GM12878 (cell line): ENCODE measurements at regions not wholly inside any gene's neighbourhood (a gene's known extent, or its start where the extent isn't known, plus 50 kb on each side); places are given as distances from the start of the nearest gene placed in this dataset.

Source experiments
- ATAC-seq: fragments of 200-7000 bp; cut with Tn5 transposase; 3 replicates; pipeline ENCODE4 v1.9.1; 2020; ENCODE audit warnings: mild to moderate bottlenecking, moderate library complexity
- BruUV-seq: library from RNA; stranded (reverse); fragments of 400-500 nt; replicated peaks from 2 replicates; lab custom pipeline; 2021; lab: Mats Ljungman, UMichigan
- CTCF ChIA-PET: fragments of 300-600 bp; sonication (Branson Sonifier 250); formaldehyde crosslinking; extraction: SDS; loops from one replicate; lab custom pipeline; 2021; ENCODE audit warnings: inconsistent platforms; lab: Yijun Ruan, JAX
- POLR2A ChIA-PET: fragments of 350-600 bp; formaldehyde crosslinking; extraction: SDS; loops from one replicate; lab custom pipeline; 2021; ENCODE audit warnings: inconsistent platforms; lab: Charles Lee
- RAD21 ChIA-PET: fragments of 300-600 bp; sonication (Branson Sonifier 250); formaldehyde crosslinking; loops from one replicate; lab custom pipeline; 2023; ENCODE audit warnings: antibody characterized with exemption; ENCODE audit not compliant: unreplicated experiment; lab: Charles Lee
- SMC1A ChIA-PET: fragments of 300-600 bp; sonication (Branson Sonifier 250); formaldehyde crosslinking; loops from one replicate; lab custom pipeline; 2023; ENCODE audit not compliant: unreplicated experiment, uncharacterized antibody; lab: Charles Lee
- DNase-seq: peaks from one replicate; pipeline ENCODE4 v3.0.0-alpha.2; 2011; ENCODE audit warnings: low read depth, low spot score
- FAIRE-seq: peaks from 3 replicates; lab custom pipeline; 2011; peaks lifted over from hg19 to GRCh38; lab: Jason Lieb, UNC
- H2AFZ ChIP-seq: 2 replicates; pipeline ENCODE4 v1.6.0; 2011; ENCODE audit warnings: low read depth, low read length, control low read depth; ENCODE audit not compliant: control insufficient read depth
- H3K27ac ChIP-seq: 2 replicates; pipeline ENCODE4 v1.5.1; 2011; ENCODE audit warnings: control low read depth; ENCODE audit not compliant: control insufficient read depth, insufficient read depth
- H3K27me3 ChIP-seq, 2 experiments: replicated peaks in 1 of 2; 2 replicates each; pipeline versions ENCODE4 v1.6.0 to v1.6.1; 2011; ENCODE audit warnings: low read length in 1 of 2; ENCODE audit not compliant: control insufficient read depth in 2 of 2, insufficient read depth in 2 of 2
- H3K36me3 ChIP-seq, 2 experiments: 2 replicates each; pipeline ENCODE4 v1.5.1; 2011; ENCODE audit warnings: low read length in 1 of 2; ENCODE audit not compliant: control insufficient read depth in 2 of 2, insufficient read depth in 2 of 2
- H3K4me1 ChIP-seq: 2 replicates; pipeline ENCODE4 v1.6.1; 2011; ENCODE audit warnings: mild to moderate bottlenecking, low read length, moderate library complexity, mixed read lengths; ENCODE audit not compliant: control insufficient read depth, insufficient read depth
- H3K4me2 ChIP-seq: 2 replicates; pipeline ENCODE4 v1.6.0; 2011; ENCODE audit warnings: control low read depth; ENCODE audit not compliant: control insufficient read depth, insufficient read depth
- H3K4me3 ChIP-seq: fragments of 200-600 bp; sonication (generic); 2 replicates; pipeline ENCODE4 v1.5.1; 2016
- H3K79me2 ChIP-seq: 2 replicates; pipeline ENCODE4 v1.6.0; 2011; ENCODE audit warnings: low read length; ENCODE audit not compliant: control insufficient read depth, insufficient read depth
- H3K9ac ChIP-seq: 2 replicates; pipeline ENCODE4 v1.8.0; 2011; ENCODE audit warnings: low read length, control low read depth, mixed read lengths; ENCODE audit not compliant: control insufficient read depth, insufficient read depth
- H3K9me3 ChIP-seq: replicated peaks from 3 replicates; pipeline ENCODE4 v1.5.1; 2011; ENCODE audit warnings: mild to moderate bottlenecking, low read length; ENCODE audit not compliant: control insufficient read depth, insufficient read depth
- H4K20me1 ChIP-seq: 2 replicates; pipeline ENCODE4 v1.6.0; 2011; ENCODE audit not compliant: control insufficient read depth, insufficient read depth
- BCL3 ChIP-seq: IDR thresholded peaks from 2 replicates; pipeline ENCODE4 v1.6.1; 2011; ENCODE audit warnings: borderline replicate concordance, low read depth, mild to moderate bottlenecking, moderate library complexity, low read length; ENCODE audit not compliant: insufficient read depth, poor library complexity, severe bottlenecking
- BHLHE40 ChIP-seq, 2 experiments: fragments of 450-650 bp in 1 of 2; IDR thresholded peaks; 2 replicates each; pipeline ENCODE4 v1.6.1; 2011 to 2017; ENCODE audit warnings: low read depth in 2 of 2, borderline replicate concordance in 1 of 2, improper control_type of control experiment in 1 of 2, low read length in 1 of 2, mild to moderate bottlenecking in 1 of 2
- FOXM1 ChIP-seq: IDR thresholded peaks from 2 replicates; pipeline ENCODE4 v1.6.1; 2012; ENCODE audit warnings: low read depth, mild to moderate bottlenecking, inconsistent platforms, low read length, moderate library complexity
- HCFC1 ChIP-seq: fragments of 150-350 bp; IDR thresholded peaks from 2 replicates; pipeline ENCODE4 v1.6.1; 2014; ENCODE audit warnings: low read length
- IRF4 ChIP-seq: IDR thresholded peaks from 2 replicates; pipeline ENCODE4 v1.6.1; 2011; ENCODE audit warnings: low read depth, low read length
- LARP7 ChIP-seq: fragments of 450-650 bp; IDR thresholded peaks from 2 replicates; pipeline ENCODE4 v1.6.1; 2017; ENCODE audit warnings: mild to moderate bottlenecking
- MTA2 ChIP-seq: fragments of 450-650 bp; IDR thresholded peaks from 2 replicates; pipeline ENCODE4 v1.6.1; 2016; ENCODE audit warnings: low read depth, mild to moderate bottlenecking, moderate library complexity
- MYB ChIP-seq: fragments of 150-350 bp; IDR thresholded peaks from 2 replicates; pipeline ENCODE4 v1.6.1; 2014; ENCODE audit warnings: mild to moderate bottlenecking, low read depth, low read length, borderline replicate concordance
- POLR2AphosphoS5 ChIP-seq: IDR thresholded peaks from 2 replicates; pipeline ENCODE4 v1.6.1; 2011; ENCODE audit warnings: mild to moderate bottlenecking, low read length, inconsistent platforms
- SREBF1 ChIP-seq: IDR thresholded peaks from 2 replicates; pipeline ENCODE4 v1.6.1; 2012; ENCODE audit warnings: mild to moderate bottlenecking, low read length
- WGBS: methylation state at CpG from one replicate; pipeline ENCODE4 v1.1.6; 2016; ENCODE audit warnings: low lambda C conversion rate; ENCODE audit not compliant: insufficient replicate concordance, insufficient coverage; ENCODE audit errors: missing lambda C conversion rate; 5-methylcytosine and 5-hydroxymethylcytosine counted together
- in situ Hi-C: fragments of 300-500 bp; cut with MboI; formaldehyde crosslinking; loops from 9 replicates; pipeline ENCODE4 v1.14.3; 2018; ENCODE audit warnings: mixed read lengths
- intact Hi-C: fragments of 100-400 bp; cut with micrococcal nuclease; formaldehyde crosslinking; loops from one replicate; pipeline ENCODE4 v1.14.2; 2022; ENCODE audit not compliant: unreplicated experiment
- TF ChIP-seq, protein P1 (sequence below): fragments of 150-350 bp; IDR thresholded peaks from 2 replicates; pipeline ENCODE4 v1.6.1; 2014; ENCODE audit warnings: mild to moderate bottlenecking, low read depth, low read length
- TF ChIP-seq, protein P2 (sequence below): fragments of 450-650 bp; IDR thresholded peaks from 2 replicates; pipeline ENCODE4 v1.6.1; 2017; ENCODE audit warnings: mild to moderate bottlenecking
- TF ChIP-seq, protein P3 (sequence below): fragments of 450-650 bp; IDR thresholded peaks from 2 replicates; pipeline ENCODE4 v1.6.1; 2017; ENCODE audit warnings: antibody characterized with exemption, mild to moderate bottlenecking, moderate library complexity
- TF ChIP-seq, protein P4 (sequence below): fragments of 450-650 bp; IDR thresholded peaks from 2 replicates; pipeline ENCODE4 v1.6.1; 2017; ENCODE audit warnings: borderline replicate concordance

DNA sequence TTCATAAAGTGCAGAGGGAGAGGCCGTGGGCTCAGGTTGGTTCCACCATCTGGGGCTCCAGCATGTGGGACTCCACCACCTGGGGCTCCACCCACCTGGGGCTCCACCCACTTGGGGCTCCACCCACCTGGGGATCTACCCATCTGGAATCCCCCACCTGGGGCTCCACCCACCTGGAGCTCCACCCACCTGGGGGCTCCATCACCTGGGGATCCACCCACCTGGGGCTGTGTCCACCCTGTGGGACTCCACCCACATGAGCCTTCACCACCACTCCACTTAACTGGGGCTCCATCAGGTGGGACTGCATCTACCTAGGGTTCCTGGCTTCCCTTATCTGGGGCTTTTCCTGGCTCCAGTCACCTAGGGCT, 226.0 kb upstream of the CDYL start (continued):
- TF ChIP-seq, protein P1, sequence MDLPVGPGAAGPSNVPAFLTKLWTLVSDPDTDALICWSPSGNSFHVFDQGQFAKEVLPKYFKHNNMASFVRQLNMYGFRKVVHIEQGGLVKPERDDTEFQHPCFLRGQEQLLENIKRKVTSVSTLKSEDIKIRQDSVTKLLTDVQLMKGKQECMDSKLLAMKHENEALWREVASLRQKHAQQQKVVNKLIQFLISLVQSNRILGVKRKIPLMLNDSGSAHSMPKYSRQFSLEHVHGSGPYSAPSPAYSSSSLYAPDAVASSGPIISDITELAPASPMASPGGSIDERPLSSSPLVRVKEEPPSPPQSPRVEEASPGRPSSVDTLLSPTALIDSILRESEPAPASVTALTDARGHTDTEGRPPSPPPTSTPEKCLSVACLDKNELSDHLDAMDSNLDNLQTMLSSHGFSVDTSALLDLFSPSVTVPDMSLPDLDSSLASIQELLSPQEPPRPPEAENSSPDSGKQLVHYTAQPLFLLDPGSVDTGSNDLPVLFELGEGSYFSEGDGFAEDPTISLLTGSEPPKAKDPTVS: no peak
- no peak for TF ChIP-seq IRF4
- no peak for TF ChIP-seq HCFC1
- no peak for TF ChIP-seq MYB
- no peak for TF ChIP-seq LARP7
- no peak for TF ChIP-seq SREBF1
- TF ChIP-seq, protein P2, sequence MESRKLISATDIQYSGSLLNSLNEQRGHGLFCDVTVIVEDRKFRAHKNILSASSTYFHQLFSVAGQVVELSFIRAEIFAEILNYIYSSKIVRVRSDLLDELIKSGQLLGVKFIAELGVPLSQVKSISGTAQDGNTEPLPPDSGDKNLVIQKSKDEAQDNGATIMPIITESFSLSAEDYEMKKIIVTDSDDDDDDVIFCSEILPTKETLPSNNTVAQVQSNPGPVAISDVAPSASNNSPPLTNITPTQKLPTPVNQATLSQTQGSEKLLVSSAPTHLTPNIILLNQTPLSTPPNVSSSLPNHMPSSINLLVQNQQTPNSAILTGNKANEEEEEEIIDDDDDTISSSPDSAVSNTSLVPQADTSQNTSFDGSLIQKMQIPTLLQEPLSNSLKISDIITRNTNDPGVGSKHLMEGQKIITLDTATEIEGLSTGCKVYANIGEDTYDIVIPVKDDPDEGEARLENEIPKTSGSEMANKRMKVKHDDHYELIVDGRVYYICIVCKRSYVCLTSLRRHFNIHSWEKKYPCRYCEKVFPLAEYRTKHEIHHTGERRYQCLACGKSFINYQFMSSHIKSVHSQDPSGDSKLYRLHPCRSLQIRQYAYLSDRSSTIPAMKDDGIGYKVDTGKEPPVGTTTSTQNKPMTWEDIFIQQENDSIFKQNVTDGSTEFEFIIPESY: no peak
- no peak for TF ChIP-seq BHLHE40 (IDR thresholded peaks at IDR 0.05; ENCODE audit: borderline replicate concordance in 1 of 2, low read depth in 2 of 2, low read length in 1 of 2)
- TF ChIP-seq, all 136 proteins: peak for 0

GRCh38 chr6:4549556-4550226, 226.5 kb upstream of the CDYL start:
- no peak overlapping the region for H3K4me3 ChIP-seq
- no peaks in the 10 kb centered on the region for H3K4me1 ChIP-seq
- H3K27me3 ChIP-seq: peaks cover 0 to 4% of the 10 kb centered on the region in 2 experiments; a peak in 2 of 4 replicates
- no peaks in the 10 kb centered on the region for H3K9me3 ChIP-seq
- no peak overlapping the region for H3K9ac ChIP-seq
- no TSS peak for BruUV-seq
- no peaks in the 10 kb centered on the region for H3K36me3 ChIP-seq
- 86% methylated on average over 23 of the region's 23 CpGs for WGBS
- FAIRE-seq: no peak
- no peak overlapping the region for H3K4me2 ChIP-seq
- H3K79me2 ChIP-seq: no peaks in the 10 kb centered on the region
- intact Hi-C loops: no loop called here
- no peak overlapping the region for H2AFZ ChIP-seq
- ChIA-PET SMC1A (no interaction called here), CTCF (no interaction called here), POLR2A (no interaction called here), RAD21 (no interaction called here)
- no peaks in the 10 kb centered on the region for H4K20me1 ChIP-seq
- in situ Hi-C loops: no loop called here
- no peak overlapping the region for H3K27ac ChIP-seq
- DNase-seq: no peak
- no peak for ATAC-seq
- no peak for TF ChIP-seq MTA2
- TF ChIP-seq SREBF1: no peak
- no peak for TF ChIP-seq BCL3
- TF ChIP-seq POLR2AphosphoS5: no peak
- TF ChIP-seq, protein P3, sequence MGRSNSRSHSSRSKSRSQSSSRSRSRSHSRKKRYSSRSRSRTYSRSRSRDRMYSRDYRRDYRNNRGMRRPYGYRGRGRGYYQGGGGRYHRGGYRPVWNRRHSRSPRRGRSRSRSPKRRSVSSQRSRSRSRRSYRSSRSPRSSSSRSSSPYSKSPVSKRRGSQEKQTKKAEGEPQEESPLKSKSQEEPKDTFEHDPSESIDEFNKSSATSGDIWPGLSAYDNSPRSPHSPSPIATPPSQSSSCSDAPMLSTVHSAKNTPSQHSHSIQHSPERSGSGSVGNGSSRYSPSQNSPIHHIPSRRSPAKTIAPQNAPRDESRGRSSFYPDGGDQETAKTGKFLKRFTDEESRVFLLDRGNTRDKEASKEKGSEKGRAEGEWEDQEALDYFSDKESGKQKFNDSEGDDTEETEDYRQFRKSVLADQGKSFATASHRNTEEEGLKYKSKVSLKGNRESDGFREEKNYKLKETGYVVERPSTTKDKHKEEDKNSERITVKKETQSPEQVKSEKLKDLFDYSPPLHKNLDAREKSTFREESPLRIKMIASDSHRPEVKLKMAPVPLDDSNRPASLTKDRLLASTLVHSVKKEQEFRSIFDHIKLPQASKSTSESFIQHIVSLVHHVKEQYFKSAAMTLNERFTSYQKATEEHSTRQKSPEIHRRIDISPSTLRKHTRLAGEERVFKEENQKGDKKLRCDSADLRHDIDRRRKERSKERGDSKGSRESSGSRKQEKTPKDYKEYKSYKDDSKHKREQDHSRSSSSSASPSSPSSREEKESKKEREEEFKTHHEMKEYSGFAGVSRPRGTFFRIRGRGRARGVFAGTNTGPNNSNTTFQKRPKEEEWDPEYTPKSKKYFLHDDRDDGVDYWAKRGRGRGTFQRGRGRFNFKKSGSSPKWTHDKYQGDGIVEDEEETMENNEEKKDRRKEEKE: no peak
- TF ChIP-seq, protein P4, sequence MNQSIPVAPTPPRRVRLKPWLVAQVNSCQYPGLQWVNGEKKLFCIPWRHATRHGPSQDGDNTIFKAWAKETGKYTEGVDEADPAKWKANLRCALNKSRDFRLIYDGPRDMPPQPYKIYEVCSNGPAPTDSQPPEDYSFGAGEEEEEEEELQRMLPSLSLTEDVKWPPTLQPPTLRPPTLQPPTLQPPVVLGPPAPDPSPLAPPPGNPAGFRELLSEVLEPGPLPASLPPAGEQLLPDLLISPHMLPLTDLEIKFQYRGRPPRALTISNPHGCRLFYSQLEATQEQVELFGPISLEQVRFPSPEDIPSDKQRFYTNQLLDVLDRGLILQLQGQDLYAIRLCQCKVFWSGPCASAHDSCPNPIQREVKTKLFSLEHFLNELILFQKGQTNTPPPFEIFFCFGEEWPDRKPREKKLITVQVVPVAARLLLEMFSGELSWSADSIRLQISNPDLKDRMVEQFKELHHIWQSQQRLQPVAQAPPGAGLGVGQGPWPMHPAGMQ: no peak
- TF ChIP-seq FOXM1: no peak
